Spleen (tissue), 11 donors: ENCODE measurements at regions not wholly inside any gene's neighbourhood (a gene's known extent, or its start where the extent isn't known, plus 50 kb on each side); places are given as distances from the start of the nearest gene placed in this dataset.
"Not testable (repeated sequence)": the region's sequence is repeated elsewhere in the genome, so short reads cannot be mapped to it uniquely, and the experiment has no call there.

Experiments
- DNase-seq: peaks from one replicate; pipeline ENCODE4 v3.0.0-alpha.2; 2020
- H3K27ac ChIP-seq, 8 donors: fragments of 200-600 bp; sonication (generic) in 7 of 8; 1 replicate in 4 of 8; 2 replicates in 4 of 8; pipeline versions ENCODE4 v1.5.0 to v1.8.0; 2016 to 2021; ENCODE audit warnings: inconsistent platforms in 4 of 8, mild to moderate bottlenecking in 4 of 8, moderate library complexity in 1 of 8
- H3K27me3 ChIP-seq, 7 donors: fragments of 200-600 bp; sonication (generic) in 6 of 7; replicated peaks in 1 of 7; 1 replicate in 4 of 7; 2 replicates in 3 of 7; pipeline versions ENCODE4 v1.5.0 to v1.8.0; 2016 to 2021; ENCODE audit warnings: inconsistent platforms in 3 of 7, mild to moderate bottlenecking in 1 of 7
- H3K36me3 ChIP-seq, 6 donors: fragments of 200-600 bp; sonication (generic) in 5 of 6; 1 replicate in 4 of 6; 2 replicates in 2 of 6; pipeline versions ENCODE4 v1.5.0 to v1.8.0; 2016 to 2021; ENCODE audit warnings: inconsistent platforms in 2 of 6
- H3K4me1 ChIP-seq, 6 donors: fragments of 200-600 bp; sonication (generic) in 5 of 6; 1 replicate in 3 of 6; 2 replicates in 3 of 6; pipeline versions ENCODE4 v1.5.0 to v1.8.0; 2016 to 2021; ENCODE audit warnings: inconsistent platforms in 3 of 6
- H3K4me3 ChIP-seq, 8 donors: fragments of 200-600 bp; sonication (generic) in 7 of 8; 1 replicate in 4 of 8; 2 replicates in 4 of 8; pipeline versions ENCODE4 v1.5.0 to v1.8.0; 2016 to 2021; ENCODE audit warnings: inconsistent platforms in 4 of 8, mild to moderate bottlenecking in 4 of 8, moderate library complexity in 2 of 8
- H3K9me3 ChIP-seq, 8 donors: fragments of 200-600 bp; sonication (generic) in 7 of 8; 1 replicate in 4 of 8; 2 replicates in 4 of 8; pipeline versions ENCODE4 v1.5.0 to v1.8.0; 2016 to 2021; ENCODE audit warnings: inconsistent platforms in 4 of 8
- CTCF ChIP-seq, 11 experiments: fragments of 200-600 bp in 7 of 11; fragments of 450-650 bp in 4 of 11; sonication (generic) in 4 of 11; IDR thresholded peaks in 8 of 11; conservative IDR thresholded peaks in 3 of 11; 1 replicate in 7 of 11; 2 replicates in 4 of 11; pipeline versions ENCODE4 v1.4.0 to v1.8.0; 2016 to 2021; ENCODE audit warnings: antibody characterized with exemption in 11 of 11, inconsistent platforms in 4 of 11, mild to moderate bottlenecking in 1 of 11
- POLR2A ChIP-seq, 3 donors: fragments of 450-650 bp; IDR thresholded peaks; one replicate each; pipeline ENCODE4 v1.5.1; 2017; ENCODE audit warnings: antibody characterized with exemption in 3 of 3, mild to moderate bottlenecking in 1 of 3
- POLR2AphosphoS5 ChIP-seq, 3 donors: sonication (generic); formaldehyde crosslinking; IDR thresholded peaks; one replicate each; pipeline ENCODE4 v1.5.1; 2017; ENCODE audit warnings: antibody characterized with exemption in 3 of 3
- WGBS, 5 donors: extraction: QIAGEN DNeasy Blood & Tissue Kit in 3 of 5; methylation state at CpG; one replicate each; pipeline versions ENCODE4 v1.1.5 to v1.1.7; 2013 to 2018; 5-methylcytosine and 5-hydroxymethylcytosine counted together
- intact Hi-C: fragments of 100-400 bp; cut with DNase I; formaldehyde crosslinking; loops from one replicate; pipeline ENCODE4 v1.15.0; 2023; ENCODE audit warnings: low total_unique reads
- donor health status: healthy with polysubstance abuse.
- donor health status: DM: no; HTN: no; CAD: no; lungs with moderate emphysema.
- donor health status: DM: no; HTN: no; CAD: no.
- donor health status: Bipolar disorder and iron deficiency.
- donor health status: healthy.
- donor health status: DM: no; HTN: no; CAD: no.
- donor health status: DM: yes; HTN: yes; CAD: no.

- no peak overlapping the region for H3K4me3 ChIP-seq
- no peaks in the 10 kb centered on the region for H3K4me1 ChIP-seq
- H3K36me3 ChIP-seq: no peaks in the 10 kb centered on the region
- intact Hi-C loops: no loop called here
- no peak for DNase-seq
- no peak overlapping the region for H3K27ac ChIP-seq
- no peaks in the 10 kb centered on the region for H3K27me3 ChIP-seq
- 81 to 97% (median 94%) methylated on average over 1 of the region's 1 CpG for WGBS, 5 donors
- H3K9me3 ChIP-seq: peaks cover 6 to 45% (median 28%) of the 10 kb centered on the region in 8 donors
- TF ChIP-seq POLR2AphosphoS5 (IDR thresholded peaks at IDR 0.05) (no peak), CTCF (IDR thresholded peaks at IDR 0.05 in 8 of 11, conservative IDR thresholded peaks at IDR 0.05 in 3 of 11) (no peak), POLR2A (IDR thresholded peaks at IDR 0.05) (no peak)
These were observed 206.2 kb upstream of the C16orf82 start for GRCh38 chr16:26860506-26860905.

GRCh38 chr16:26863931-26864330 is 202.8 kb upstream of the C16orf82 start:
- no peaks in the 10 kb centered on the region for H3K36me3 ChIP-seq
- H3K9me3 ChIP-seq: peaks cover 6 to 38% (median 28%) of the 10 kb centered on the region in 8 donors
- TF ChIP-seq POLR2A (IDR thresholded peaks at IDR 0.05): no peak
- no peak for TF ChIP-seq CTCF (IDR thresholded peaks at IDR 0.05 in 8 of 11, conservative IDR thresholded peaks at IDR 0.05 in 3 of 11)
- TF ChIP-seq POLR2AphosphoS5 (IDR thresholded peaks at IDR 0.05): no peak
- no peaks in the 10 kb centered on the region for H3K4me1 ChIP-seq
- H3K27me3 ChIP-seq: peaks cover 0 to 6% (median 0%) of the 10 kb centered on the region in 7 donors
- no peak overlapping the region for H3K27ac ChIP-seq
- H3K4me3 ChIP-seq: no peak overlapping the region
- DNase-seq: no peak
- 41 to 60% (median 51%) methylated on average over 3 of the region's 3 CpGs for WGBS, 5 donors
- intact Hi-C loops: no loop called here

- H3K4me3 ChIP-seq, intact Hi-C loops, DNase-seq, H3K36me3 ChIP-seq, H3K27me3 ChIP-seq, H3K27ac ChIP-seq, H3K9me3 ChIP-seq, H3K4me1 ChIP-seq: not testable (repeated sequence)
- 61 to 85% (median 73%) methylated on average over 5 of the region's 5 CpGs for WGBS, 5 donors
These were observed 192.4 kb upstream of the C16orf82 start for GRCh38 chr16:26874318-26874717.

- Histone ChIP-seq H3K36me3 (no peaks in the 10 kb centered on the region), H3K27me3 (peaks cover 0 to 8% (median 0%) of the 10 kb centered on the region in 7 donors), H3K4me1 (no peaks in the 10 kb centered on the region), H3K4me3 (no peak overlapping the region), H3K9me3 (peaks cover 0 to 6% (median 0%) of the 10 kb centered on the region in 8 donors), H3K27ac (no peak overlapping the region)
- TF ChIP-seq POLR2A (IDR thresholded peaks at IDR 0.05) (no peak), POLR2AphosphoS5 (IDR thresholded peaks at IDR 0.05) (no peak), CTCF (IDR thresholded peaks at IDR 0.05 in 8 of 11, conservative IDR thresholded peaks at IDR 0.05 in 3 of 11) (no peak)
- 74 to 92% (median 79%) methylated on average over 3 of the region's 3 CpGs for WGBS, 5 donors
- intact Hi-C loops: no loop called here
- DNase-seq: no peak
These were observed 189.3 kb upstream of the C16orf82 start for GRCh38 chr16:26877421-26877820.

GRCh38 chr16:26885674-26886073 is 181.1 kb upstream of the C16orf82 start:
- no peak for DNase-seq
- H3K9me3 ChIP-seq: peaks cover 0 to 11% (median 0%) of the 10 kb centered on the region in 8 donors
- no peak overlapping the region for H3K4me3 ChIP-seq
- intact Hi-C loops: no loop called here
- no peaks in the 10 kb centered on the region for H3K36me3 ChIP-seq
- H3K27ac ChIP-seq: no peak overlapping the region
- TF ChIP-seq POLR2A (IDR thresholded peaks at IDR 0.05) (no peak), POLR2AphosphoS5 (IDR thresholded peaks at IDR 0.05) (no peak), CTCF (IDR thresholded peaks at IDR 0.05 in 8 of 11, conservative IDR thresholded peaks at IDR 0.05 in 3 of 11) (no peak)
- no peaks in the 10 kb centered on the region for H3K4me1 ChIP-seq
- H3K27me3 ChIP-seq: peaks cover 0 to 8% (median 0%) of the 10 kb centered on the region in 7 donors
- WGBS, 5 donors: 77 to 89% (median 85%) methylated on average over 1 of the region's 1 CpG
